ENCODE measurements at regions not wholly inside any gene's neighbourhood (a gene's known extent, or its start where the extent isn't known, plus 50 kb on each side); places are given as distances from the start of the nearest gene placed in this dataset.

DNA sequence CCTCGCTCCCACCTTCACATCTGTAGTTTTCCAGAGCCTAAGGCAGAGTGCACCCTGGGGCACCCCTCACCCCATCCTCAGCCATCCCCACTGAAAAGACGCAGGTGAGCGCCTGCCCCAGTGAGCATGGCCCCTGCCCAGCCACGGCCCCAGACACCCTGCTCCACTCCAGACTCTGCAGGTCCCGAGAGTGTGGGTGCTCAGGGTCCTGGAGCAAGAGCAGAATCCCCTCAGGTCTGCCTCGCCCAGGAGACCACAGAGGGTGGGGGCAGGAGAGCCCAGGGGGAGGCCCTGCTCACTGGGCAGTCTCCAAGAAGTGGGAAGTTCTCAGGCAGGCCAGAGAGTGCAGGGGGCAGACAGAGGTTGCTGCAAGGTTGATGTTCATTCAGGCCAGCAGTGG is 158.6 kb upstream of the PPP1R26 start:
- no peak for TF ChIP-seq EZH2 (IDR thresholded peaks at IDR 0.05; ENCODE audit: borderline replicate concordance, insufficient read depth, low read length, poor library complexity, severe bottlenecking)
- no peak for TF ChIP-seq TAF1 (IDR thresholded peaks at IDR 0.05; ENCODE audit: low read depth)
